HG03575 (cell line): ENCODE measurements at regions not wholly inside any gene's neighbourhood (a gene's known extent, or its start where the extent isn't known, plus 50 kb on each side); places are given as distances from the start of the nearest gene placed in this dataset.
A peak's percentile ranks its signal among the peaks of the same experiment; 100 is the strongest.
"Not testable (repeated sequence)": the region's sequence is repeated elsewhere in the genome, so short reads cannot be mapped to it uniquely, and the experiment has no call there.

ENCODE experiments used
- ATAC-seq: cut with Tn5 transposase; IDR thresholded peaks from one replicate; pipeline ENCODE4 v1.9.1; 2021; ENCODE audit not compliant: unreplicated experiment, insufficient number of reproducible peaks, low FRiP score; ENCODE audit errors: extremely low read depth

- no peak for ATAC-seq
These were observed 281.1 kb upstream of the AMIGO2 start for GRCh38 chr12:47360771-47361388.

GRCh38 chr12:47360093-47360480, 280.3 kb upstream of the AMIGO2 start:
- ATAC-seq = no peak

- ATAC-seq = no peak
These were observed 279.7 kb upstream of the AMIGO2 start for GRCh38 chr12:47359310-47360092.

- not testable (repeated sequence) for ATAC-seq
These were observed 277.2 kb upstream of the AMIGO2 start for GRCh38 chr12:47357006-47357405.

- ATAC-seq = peak; percentile 33
These were observed 276.5 kb upstream of the AMIGO2 start for GRCh38 chr12:47356129-47356700.

- ATAC-seq = no peak
These were observed 273.7 kb upstream of the AMIGO2 start for GRCh38 chr12:47353508-47353907.

GRCh38 chr12:47352067-47352466, 272.3 kb upstream of the AMIGO2 start:
- ATAC-seq = no peak

- ATAC-seq = no peak
These were observed 271.8 kb upstream of the AMIGO2 start for GRCh38 chr12:47351526-47351925.

- no peak for ATAC-seq
These were observed 270.3 kb upstream of the AMIGO2 start for GRCh38 chr12:47350062-47350408.

- ATAC-seq = no peak
These were observed 269.6 kb upstream of the AMIGO2 start for GRCh38 chr12:47349137-47350061.

- no peak for ATAC-seq
These were observed 268.4 kb upstream of the AMIGO2 start for GRCh38 chr12:47348206-47348605.

- ATAC-seq = no peak
These were observed 266.7 kb upstream of the AMIGO2 start for GRCh38 chr12:47346251-47347019.

- ATAC-seq = no peak
These were observed 264.2 kb upstream of the AMIGO2 start for GRCh38 chr12:47343684-47344567.

GRCh38 chr12:47340411-47341015, 260.8 kb upstream of the AMIGO2 start:
- ATAC-seq = no peak

- no peak for ATAC-seq
These were observed 257.8 kb upstream of the AMIGO2 start for GRCh38 chr12:47337581-47337980.

GRCh38 chr12:47333271-47333858, 253.6 kb upstream of the AMIGO2 start:
- ATAC-seq = not testable (repeated sequence)
